ENCODE measurements at regions not wholly inside any gene's neighbourhood (a gene's known extent, or its start where the extent isn't known, plus 50 kb on each side); places are given as distances from the start of the nearest gene placed in this dataset.

GRCh38 chr4:136725286-136726081 is 806.8 kb downstream of the PCDH18 start (continued):
- no peak for TF ChIP-seq SMC3 (IDR thresholded peaks at IDR 0.05; ENCODE audit: borderline replicate concordance, low read length)
- no peak for TF ChIP-seq ZBTB33 (IDR thresholded peaks at IDR 0.05)
- TF ChIP-seq CREB1 (IDR thresholded peaks at IDR 0.05; ENCODE audit: low read depth): no peak
- TF ChIP-seq USF2 (IDR thresholded peaks at IDR 0.05; ENCODE audit: borderline replicate concordance, low read depth, low read length): no peak

- WGBS (ENCODE audit: insufficient coverage, insufficient replicate concordance, low lambda C conversion rate, missing lambda C conversion rate): 6% methylated on average over 1 of the region's 1 CpG
- FAIRE-seq (no peak), ATAC-seq (peak; percentile 95), DNase-seq (ENCODE audit: low read depth, low spot score) (no peak)
- intact Hi-C loops (cut with micrococcal nuclease; ENCODE audit: unreplicated experiment): loop anchor here (5.0 kb wide), 1 partner anchor 149 kb away; no protein-coding TSS in a partner anchor
- Histone ChIP-seq H3K4me2 (ENCODE audit: control insufficient read depth, insufficient read depth) (no peak overlapping the region), H3K79me2 (ENCODE audit: control insufficient read depth, insufficient read depth, low read length) (no peaks in the 10 kb centered on the region), H3K4me1 (ENCODE audit: control insufficient read depth, insufficient read depth, low read length) (no peaks in the 10 kb centered on the region), H4K20me1 (ENCODE audit: control insufficient read depth, insufficient read depth) (no peaks in the 10 kb centered on the region), H3K27ac (ENCODE audit: control insufficient read depth, insufficient read depth) (no peak overlapping the region), H3K36me3 (ENCODE audit: control insufficient read depth in 2 of 2, insufficient read depth in 2 of 2, low read length in 1 of 2) (no peaks in the 10 kb centered on the region), H2AFZ (ENCODE audit: control insufficient read depth, low read depth, low read length) (no peak overlapping the region), H3K27me3 (replicated peaks in 1 of 2; ENCODE audit: control insufficient read depth in 2 of 2, insufficient read depth in 2 of 2, low read length in 1 of 2) (no peaks in the 10 kb centered on the region), H3K9ac (ENCODE audit: control insufficient read depth, insufficient read depth, low read length) (no peak overlapping the region), H3K9me3 (replicated peaks; ENCODE audit: control insufficient read depth, insufficient read depth, low read length) (no peaks in the 10 kb centered on the region), H3K4me3 (no peak overlapping the region)
- in situ Hi-C loops (cut with MboI): no loop called here
- RAD21 ChIA-PET (ENCODE audit: unreplicated experiment): interaction anchor here (0.6 to 5.0 kb wide), 17 partner anchors 8 to 150 kb away, joined by 3 to 103 read pairs (median 5); no protein-coding TSS in a partner anchor
- CTCF ChIA-PET: interaction anchor here (0.5 to 3.9 kb wide), 18 partner anchors 8 to 314 kb away, joined by 3 to 81 read pairs (median 4); no protein-coding TSS in a partner anchor
- TF ChIP-seq ATF7 (IDR thresholded peaks at IDR 0.05; ENCODE audit: low read depth) (peak; percentile 85), RCOR1 (conservative IDR thresholded peaks at IDR 0.05; ENCODE audit: low read depth, low read length) (no peak), MXI1 (IDR thresholded peaks at IDR 0.05; ENCODE audit: low read depth, low read length) (no peak), CTCF (IDR thresholded peaks at IDR 0.05 in 2 of 3, conservative IDR thresholded peaks at IDR 0.05 in 1 of 3; ENCODE audit: control insufficient read depth in 2 of 3, extremely low read depth in 1 of 3, insufficient read depth in 1 of 3, low read depth in 3 of 3, low read length in 3 of 3) (peak in 1 of 3 experiments; percentile 32; a peak in 1 of 6 replicates), RAD21 (IDR thresholded peaks at IDR 0.05; ENCODE audit: insufficient read depth, low read depth, low read length) (peak; percentile 36; the same call in 1 of the 2 replicates)
- no TSS peak for BruUV-seq (replicated peaks)
- POLR2A ChIA-PET: interaction anchor here (1.4 kb wide), 1 partner anchor 62 kb away, joined by 3 read pairs; no protein-coding TSS in a partner anchor
- SMC1A ChIA-PET (ENCODE audit: uncharacterized antibody, unreplicated experiment): interaction anchor here (0.6 to 5.1 kb wide), 31 partner anchors 9 to 178 kb away, joined by 3 to 76 read pairs (median 4); no protein-coding TSS in a partner anchor
Observed at GRCh38 chr4:136713140-136713539, 819.2 kb downstream of the PCDH18 start.
